Hepatocyte (in vitro differentiated cells): ENCODE measurements at regions not wholly inside any gene's neighbourhood (a gene's known extent, or its start where the extent isn't known, plus 50 kb on each side); places are given as distances from the start of the nearest gene placed in this dataset.

ENCODE experiments used
- EZH2 ChIP-seq: fragments of 200-600 bp; sonication (generic); IDR thresholded peaks from 2 replicates; pipeline ENCODE4 v1.6.1; 2016; ENCODE audit warnings: antibody characterized with exemption, mild to moderate bottlenecking, borderline replicate concordance
- TF ChIP-seq, protein P1 (sequence below): fragments of 200-600 bp; sonication (generic); IDR thresholded peaks from 2 replicates; pipeline ENCODE4 v1.5.1; 2016; ENCODE audit warnings: antibody characterized with exemption, mild to moderate bottlenecking; ENCODE audit not compliant: poor library complexity

DNA sequence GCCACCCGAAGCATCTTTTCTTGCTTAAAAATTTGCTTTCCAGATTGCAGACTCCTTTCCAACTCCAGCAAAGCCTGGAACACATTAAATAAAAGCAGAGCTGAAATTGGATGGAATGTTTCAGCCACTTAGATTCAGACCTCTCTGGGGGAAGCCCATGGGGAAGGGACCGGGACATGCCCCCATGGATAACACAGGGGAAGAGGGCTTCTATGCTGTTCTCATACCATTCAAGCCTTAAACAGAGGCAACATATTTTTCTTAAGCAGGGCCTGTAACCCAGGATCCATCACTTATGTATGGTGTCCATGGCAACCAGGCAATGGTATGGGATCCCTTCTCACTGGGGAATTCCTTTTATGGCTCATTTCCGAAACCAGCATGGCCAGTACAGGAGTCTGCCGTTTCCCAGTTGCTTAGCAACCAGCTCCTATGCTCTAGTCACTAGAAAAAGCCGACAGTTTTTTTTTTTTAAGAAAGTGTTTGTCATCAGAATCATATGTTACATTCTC lies 62.0 kb upstream of the MARCHF10 start:
- TF ChIP-seq, protein P1, sequence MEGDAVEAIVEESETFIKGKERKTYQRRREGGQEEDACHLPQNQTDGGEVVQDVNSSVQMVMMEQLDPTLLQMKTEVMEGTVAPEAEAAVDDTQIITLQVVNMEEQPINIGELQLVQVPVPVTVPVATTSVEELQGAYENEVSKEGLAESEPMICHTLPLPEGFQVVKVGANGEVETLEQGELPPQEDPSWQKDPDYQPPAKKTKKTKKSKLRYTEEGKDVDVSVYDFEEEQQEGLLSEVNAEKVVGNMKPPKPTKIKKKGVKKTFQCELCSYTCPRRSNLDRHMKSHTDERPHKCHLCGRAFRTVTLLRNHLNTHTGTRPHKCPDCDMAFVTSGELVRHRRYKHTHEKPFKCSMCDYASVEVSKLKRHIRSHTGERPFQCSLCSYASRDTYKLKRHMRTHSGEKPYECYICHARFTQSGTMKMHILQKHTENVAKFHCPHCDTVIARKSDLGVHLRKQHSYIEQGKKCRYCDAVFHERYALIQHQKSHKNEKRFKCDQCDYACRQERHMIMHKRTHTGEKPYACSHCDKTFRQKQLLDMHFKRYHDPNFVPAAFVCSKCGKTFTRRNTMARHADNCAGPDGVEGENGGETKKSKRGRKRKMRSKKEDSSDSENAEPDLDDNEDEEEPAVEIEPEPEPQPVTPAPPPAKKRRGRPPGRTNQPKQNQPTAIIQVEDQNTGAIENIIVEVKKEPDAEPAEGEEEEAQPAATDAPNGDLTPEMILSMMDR, result no peak
- no peak for TF ChIP-seq EZH2
